OCI-M1 (cell line): ENCODE measurements at regions not wholly inside any gene's neighbourhood (a gene's known extent, or its start where the extent isn't known, plus 50 kb on each side); places are given as distances from the start of the nearest gene placed in this dataset.

Experiments used
- DNase-seq: peaks from one replicate; lab custom pipeline; 2025; lab: John Stamatoyannopoulos, UW

DNA sequence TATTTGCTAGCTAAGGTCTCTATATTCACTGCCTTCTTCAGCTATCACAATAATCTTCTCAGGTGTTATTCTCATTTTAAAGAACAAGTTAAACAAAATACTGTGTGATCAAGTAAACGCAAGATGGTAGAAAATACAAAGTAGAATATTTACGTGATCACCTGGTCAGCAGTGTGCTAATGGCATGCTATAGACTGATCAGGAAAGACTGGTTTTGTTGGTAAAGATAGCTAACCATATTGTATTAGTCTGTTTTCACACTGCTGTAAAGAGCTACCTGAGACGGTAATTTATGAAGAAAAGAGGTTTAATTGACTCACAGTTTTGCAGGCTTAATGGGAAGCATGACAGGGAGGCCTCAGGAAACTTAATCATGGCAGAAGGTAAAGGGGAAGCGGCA, 50.4 kb downstream of the ZBTB38 start:
- no peak for DNase-seq

DNA sequence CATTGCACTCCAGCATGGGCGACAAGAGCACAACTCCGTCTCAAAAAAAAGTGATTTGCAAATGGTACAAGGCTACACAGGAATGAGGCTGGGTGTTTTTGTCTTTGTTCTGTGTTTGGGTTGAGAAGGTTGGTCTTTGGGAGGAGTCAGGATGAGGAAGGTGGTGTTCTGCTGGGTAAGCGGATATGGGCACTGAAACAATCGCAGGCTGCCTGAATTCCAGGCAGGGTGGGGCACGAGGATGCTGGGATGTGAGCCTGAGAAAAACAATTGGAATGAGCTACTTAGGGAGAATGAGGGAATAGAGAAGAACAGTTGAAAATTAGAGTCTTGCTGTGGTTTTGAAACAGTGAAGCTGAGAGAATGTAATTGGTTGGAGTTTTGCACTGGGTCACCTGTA, 51.6 kb downstream of the ZBTB38 start:
- DNase-seq: no peak

DNA sequence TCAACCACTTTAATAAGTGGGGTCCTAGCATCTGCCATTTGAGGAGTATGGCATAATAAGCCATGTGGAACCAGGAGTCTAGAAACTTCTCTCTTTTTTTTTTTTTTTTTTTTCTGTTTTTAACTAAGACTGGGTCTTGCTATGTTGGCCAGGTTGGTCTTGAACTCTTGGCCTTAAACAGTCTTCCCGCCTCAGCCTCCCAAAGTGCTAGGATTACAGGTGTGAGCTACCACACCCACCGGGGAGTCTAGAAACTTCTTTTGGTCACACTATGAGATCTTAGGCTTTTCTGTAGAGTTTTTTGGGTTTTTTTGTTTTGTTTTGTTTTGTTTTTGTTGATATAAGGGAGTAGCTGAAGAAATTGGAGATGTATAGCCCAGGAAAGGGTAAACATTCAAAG, 52.9 kb downstream of the ZBTB38 start:
- DNase-seq: no peak

DNA sequence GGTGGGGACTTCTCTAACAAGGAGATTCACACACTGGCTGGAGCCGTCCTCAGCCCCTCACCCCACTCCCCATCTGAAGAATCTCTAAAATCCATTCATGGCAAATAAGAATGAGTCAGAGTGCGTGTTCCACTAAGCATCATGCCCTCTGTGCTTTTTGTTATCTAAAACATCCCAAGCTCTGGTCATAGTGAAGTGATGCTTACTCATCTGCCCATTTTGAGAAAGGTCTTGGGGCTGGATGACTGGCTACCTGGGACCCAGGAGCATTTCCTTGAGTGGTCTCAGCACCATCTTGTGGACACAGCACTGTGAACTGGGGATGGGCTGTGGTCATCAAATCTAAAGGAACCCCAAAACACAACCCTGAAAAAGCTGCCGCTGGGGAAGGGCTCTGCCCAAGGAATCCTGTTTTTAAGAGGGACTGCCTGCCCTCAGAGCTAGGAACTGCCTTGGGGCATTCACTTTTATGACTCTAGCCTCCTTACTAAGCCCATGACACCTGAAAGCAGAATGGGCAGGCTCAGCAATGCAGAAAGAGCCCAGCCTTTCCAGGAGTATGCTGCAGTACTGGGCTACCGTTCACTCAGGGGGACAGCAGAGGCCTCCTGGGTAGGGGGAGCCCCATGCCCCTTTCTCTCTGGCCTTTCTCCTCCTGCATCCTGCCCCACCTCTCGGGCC, 53.5 kb downstream of the ZBTB38 start:
- DNase-seq: no peak

DNA sequence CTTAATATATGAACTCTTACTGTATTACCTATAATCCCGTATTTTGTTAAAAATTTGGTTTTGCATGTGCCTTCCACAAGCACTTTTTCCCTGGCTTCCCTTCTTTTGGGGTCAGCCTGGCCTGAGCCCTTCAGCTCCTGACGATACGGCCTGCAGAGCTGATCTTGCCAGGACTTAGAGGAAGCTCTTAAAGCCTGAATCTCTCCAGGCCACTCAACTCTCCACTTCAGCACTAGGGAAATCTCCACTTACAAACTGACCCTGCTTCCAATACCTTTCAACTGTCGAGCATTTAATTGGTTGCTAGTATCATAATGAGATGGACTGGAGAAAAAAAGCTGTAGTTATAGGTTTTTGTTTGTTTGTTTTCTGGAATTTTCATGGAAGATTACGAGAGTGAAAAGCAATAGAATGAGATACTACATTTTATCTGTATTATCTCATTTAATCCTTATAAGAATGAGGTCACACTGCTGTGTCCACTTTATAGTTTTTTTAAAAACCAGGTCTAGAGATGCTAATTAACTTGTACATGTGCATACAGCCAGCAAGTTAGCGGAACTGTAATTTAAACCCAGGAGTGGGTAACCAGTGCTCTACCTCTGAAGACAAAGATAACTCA, 54.8 kb downstream of the ZBTB38 start:
- DNase-seq: no peak

DNA sequence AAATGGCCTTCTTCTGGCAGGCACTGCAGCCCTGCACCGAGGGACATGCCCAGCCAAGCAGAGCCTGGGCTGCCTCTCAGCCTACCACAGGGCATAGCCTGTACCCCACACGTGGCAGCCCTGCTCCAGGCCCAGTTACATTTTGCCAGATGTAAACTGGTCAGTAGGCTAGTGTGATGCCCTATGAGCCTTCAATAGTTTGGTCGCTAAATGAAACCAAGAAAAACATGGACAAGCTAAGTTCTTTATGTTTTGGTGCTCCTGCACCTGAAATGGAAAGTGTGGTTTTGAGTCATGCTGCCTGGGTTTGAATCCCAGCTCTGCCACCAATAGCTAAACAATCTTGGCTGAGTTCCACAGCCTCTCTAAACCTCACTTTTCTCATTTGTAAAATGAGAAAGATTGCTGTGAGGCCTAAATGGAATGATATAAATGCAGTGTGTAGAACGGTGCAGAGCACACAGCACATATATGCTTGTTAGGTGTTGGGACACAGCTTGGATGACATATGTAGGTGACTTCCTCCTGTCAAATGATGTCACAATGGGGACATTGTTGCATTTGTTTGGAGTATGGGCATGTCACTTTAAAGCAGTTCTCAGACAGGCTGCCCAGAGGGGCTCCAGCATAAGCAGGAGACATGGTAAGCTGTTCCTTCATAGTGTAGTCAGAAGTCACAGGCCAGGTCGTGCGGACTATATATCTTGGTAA, 57.4 kb downstream of the ZBTB38 start:
- DNase-seq: no peak

DNA sequence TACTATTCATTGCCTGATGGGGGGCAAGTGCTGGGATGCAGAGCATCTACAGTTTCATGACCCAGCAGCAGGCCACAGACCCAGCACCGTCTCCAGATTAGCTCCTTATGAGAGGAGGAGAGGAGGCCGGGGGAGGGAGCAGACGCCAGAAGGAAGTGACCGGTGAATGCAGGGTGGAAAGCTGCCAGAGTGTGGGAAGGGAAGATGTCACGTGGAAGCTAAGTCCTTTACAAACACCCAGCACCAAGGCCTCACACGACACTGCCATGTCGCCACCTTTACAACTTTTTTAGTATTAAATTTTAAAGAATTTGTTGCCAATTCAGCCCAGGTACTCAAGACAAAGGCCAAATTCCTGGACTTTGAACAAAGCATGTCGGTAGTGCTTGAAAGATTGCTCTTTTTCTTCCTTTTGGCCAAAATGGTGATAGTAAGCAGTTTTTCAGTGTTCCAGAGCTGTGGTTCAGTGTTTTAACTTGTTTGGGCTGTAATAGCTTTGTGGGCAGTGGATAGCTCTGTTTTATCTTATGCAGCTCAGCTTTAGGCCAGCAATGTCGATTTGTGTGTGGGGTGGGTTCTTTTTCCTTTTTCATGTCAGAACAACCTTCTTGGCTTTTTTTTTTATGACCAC, 58.2 kb downstream of the ZBTB38 start:
- DNase-seq: peak; percentile 80

DNA sequence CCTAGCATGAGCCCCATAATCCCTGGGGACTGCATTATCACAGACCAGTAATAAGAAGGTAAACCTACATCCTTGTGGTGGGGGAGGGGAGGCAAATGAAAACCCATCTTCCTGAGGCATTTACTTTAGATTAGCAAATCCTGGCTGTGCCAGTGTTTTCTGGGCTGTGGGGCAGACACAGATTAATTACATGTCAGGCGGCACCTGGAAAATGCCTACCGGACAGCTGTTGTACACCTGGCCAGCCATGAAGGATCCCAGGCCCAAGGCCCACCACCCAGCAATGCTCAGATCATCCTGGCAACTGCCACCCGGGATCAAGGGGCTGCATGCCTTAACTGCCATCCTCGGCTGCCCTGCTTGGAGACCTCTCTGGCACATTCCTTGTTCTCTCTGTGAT, 59.1 kb upstream of the RASA2 start:
- no peak for DNase-seq

DNA sequence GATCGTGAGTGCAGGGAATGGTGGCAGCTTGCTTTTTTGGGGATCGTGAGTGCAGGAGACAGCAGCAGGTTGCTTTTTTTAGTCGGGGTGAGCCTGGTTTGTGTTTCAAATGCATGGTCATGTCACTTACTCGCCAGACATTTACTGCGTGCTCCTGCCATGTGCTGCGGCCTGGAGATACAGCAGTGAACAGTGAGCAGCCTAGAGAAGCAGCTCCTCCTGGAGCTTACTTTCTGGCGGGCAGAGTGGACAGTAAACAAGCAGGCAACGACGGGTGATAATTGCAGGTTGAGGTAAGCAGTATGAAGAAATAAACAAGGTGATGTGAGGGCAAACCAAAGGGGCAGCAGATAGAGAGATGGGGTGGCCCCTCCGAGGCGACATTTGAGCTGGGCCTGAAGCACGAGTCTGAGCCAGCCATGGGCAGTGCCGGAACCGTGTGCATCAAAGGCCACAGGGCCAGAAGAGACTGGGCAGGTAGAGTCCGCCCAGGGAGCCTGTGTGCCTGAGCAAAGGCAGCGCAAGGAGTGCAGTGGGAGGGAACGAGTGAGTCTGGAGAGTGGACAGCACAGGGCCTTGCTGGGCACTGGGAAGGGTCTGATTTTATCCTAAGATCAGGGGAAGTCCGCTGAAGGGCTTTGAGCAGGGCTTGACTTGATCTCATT, 57.3 kb upstream of the RASA2 start:
- no peak for DNase-seq

DNA sequence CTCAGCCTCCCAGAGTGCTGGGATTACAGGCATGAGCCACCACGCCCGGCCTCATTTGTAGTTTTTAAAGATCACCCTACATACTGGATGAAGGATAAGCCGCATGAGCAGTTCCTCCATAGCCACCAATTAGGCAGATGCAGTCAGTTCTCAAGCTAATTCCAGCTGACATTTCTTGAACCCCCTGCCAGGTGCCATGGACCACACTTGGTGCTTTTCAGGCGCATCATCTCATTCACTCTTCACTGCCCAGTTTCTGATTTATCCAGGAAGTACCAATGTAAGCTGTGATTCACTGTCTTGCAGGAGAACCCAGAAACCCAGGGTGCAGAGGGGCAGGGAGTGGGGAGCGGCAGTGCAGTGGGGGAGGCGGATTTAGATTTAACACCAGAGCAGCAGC, 56.5 kb upstream of the RASA2 start:
- no peak for DNase-seq

DNA sequence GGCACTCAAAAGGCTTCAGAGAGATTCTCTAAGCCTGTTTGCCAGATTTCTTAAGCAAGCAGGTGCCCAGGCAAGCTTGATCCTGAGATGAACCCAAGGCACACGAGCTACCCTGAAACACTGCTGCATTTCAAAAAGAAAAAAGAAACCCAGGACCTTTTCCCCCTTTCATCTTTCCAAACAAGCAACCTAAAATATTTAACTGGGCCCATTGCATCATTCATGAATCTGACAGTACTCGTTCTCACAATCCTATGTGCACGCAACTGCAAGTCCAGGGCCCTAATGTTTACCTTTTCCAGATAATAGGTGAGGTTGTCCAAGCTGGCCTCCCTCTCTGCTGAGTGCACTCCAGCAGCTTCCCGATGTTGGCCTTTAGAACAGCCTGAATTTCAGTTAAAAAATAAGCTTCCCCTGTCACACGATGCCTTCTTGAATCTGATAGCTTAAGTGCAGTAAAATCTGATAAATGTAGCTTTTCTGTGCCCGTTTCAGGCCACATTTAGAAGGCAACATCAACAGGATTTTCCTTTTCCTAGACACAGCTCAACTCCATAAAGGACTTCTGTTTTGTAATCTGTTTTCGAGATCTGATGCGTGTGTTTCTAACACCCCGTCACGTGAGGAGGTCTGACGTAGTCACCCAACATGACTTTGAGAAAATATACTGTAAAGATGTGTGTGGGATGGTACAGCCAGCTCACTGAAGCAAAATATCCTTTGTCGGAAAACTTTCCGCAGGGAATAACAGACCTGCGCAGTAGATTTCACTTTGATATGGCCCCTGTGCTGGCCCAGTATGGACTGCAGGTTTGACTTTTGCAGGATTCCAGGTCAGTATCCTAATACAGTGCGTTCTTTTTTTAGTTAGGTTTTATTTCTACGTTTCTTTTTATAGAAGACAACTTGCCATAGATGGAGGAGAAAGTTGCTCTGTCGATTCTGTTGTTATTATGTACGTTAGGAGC, 55.1 kb upstream of the RASA2 start:
- no peak for DNase-seq

DNA sequence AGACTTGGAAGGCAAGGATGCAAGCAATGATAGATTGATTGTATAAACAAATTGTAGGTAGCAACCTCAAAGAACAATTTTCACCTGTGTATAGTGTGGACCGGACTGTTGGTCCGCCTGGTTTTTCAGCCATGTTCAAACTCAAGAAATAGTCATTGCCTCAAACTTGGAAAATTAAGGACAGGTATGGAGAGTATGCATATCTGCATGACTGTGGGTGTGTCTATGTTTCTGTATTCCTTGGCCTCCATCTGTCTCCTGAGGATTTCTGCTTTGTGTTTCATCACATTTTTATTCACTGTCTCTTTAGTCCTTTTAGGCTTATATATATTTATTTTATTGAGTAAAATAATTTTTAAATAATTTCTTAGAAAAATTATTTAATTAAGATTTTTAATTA, 53.9 kb upstream of the RASA2 start:
- DNase-seq: no peak

DNA sequence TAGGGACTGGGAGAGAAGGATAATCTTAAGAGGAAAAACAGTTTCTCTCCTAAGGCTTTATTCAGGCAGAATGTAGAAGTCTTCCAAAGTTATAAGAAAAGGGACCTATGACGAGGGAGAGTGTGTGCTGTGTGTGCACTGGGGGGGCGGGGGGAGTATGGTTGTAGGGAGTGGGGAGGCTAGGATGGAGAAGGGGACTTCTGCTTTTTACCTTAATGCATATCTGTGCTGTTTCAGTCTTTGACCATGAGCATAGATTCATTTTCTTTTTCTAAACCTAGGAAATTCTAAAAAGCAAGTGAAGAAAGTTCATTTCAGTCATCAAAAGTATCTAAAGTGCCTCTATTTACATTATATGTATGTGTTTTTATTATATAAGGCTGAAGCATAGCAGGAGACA, 52.6 kb upstream of the RASA2 start:
- DNase-seq: peak; percentile 24

DNA sequence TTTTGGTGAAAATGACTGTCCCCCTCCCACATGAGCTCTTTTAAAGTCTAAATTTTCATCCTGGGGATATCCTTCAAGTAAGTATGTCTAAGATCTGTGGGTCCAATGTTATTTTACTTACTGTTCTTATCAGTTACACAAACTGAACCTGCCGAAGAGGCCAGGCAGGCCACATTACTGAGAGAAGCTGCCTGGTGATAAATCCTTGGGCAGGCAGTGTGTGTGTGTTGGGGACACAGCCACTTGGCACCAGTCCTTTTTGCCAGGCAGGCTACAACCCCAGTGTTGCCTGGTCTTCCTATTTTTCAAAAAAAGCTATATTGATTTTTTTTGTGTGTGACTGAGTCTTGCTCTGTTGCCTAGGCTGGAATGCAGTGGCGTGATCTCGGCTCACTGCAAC, 50.6 kb upstream of the RASA2 start:
- peak; percentile 11 for DNase-seq
